ENCODE measurements at regions not wholly inside any gene's neighbourhood (a gene's known extent, or its start where the extent isn't known, plus 50 kb on each side); places are given as distances from the start of the nearest gene placed in this dataset.

- DNase-seq (ENCODE audit: insufficient read length, low spot score) (no peak), FAIRE-seq (no peak)
Measured at GRCh38 chr1:82944822-82945221, 1054.1 kb downstream of the TTLL7 start.

- DNase-seq (ENCODE audit: insufficient read length, low spot score) (no peak), FAIRE-seq (no peak)
Measured at GRCh38 chr1:82934074-82934473, 1064.9 kb downstream of the TTLL7 start.

GRCh38 chr1:82932727-82933126 lies 1066.2 kb downstream of the TTLL7 start:
- FAIRE-seq (no peak), DNase-seq (ENCODE audit: insufficient read length, low spot score) (no peak)

GRCh38 chr1:82932207-82932606 lies 1066.7 kb downstream of the TTLL7 start:
- FAIRE-seq (no peak), DNase-seq (ENCODE audit: insufficient read length, low spot score) (no peak)

- FAIRE-seq = no peak
Measured at GRCh38 chr1:82931006-82931405, 1067.9 kb downstream of the TTLL7 start.

GRCh38 chr1:82927753-82928152 lies 1071.2 kb downstream of the TTLL7 start:
- FAIRE-seq (no peak), DNase-seq (ENCODE audit: insufficient read length, low spot score) (no peak)

More at GRCh38 chr1:82931006-82931405, 1067.9 kb downstream of the TTLL7 start:
- no peak for DNase-seq (ENCODE audit: insufficient read length, low spot score)

GRCh38 chr1:82924666-82925065 lies 1074.3 kb downstream of the TTLL7 start:
- DNase-seq (ENCODE audit: insufficient read length, low spot score) = no peak
- no peak for FAIRE-seq

GRCh38 chr1:82923931-82924330 lies 1075.0 kb downstream of the TTLL7 start:
- no peak for DNase-seq (ENCODE audit: insufficient read length, low spot score)
- no peak for FAIRE-seq

- DNase-seq (ENCODE audit: insufficient read length, low spot score) (no peak), FAIRE-seq (no peak)
Measured at GRCh38 chr1:82921759-82922158, 1077.2 kb downstream of the TTLL7 start.

- FAIRE-seq (no peak), DNase-seq (ENCODE audit: insufficient read length, low spot score) (no peak)
Measured at GRCh38 chr1:82920418-82921248, 1078.3 kb downstream of the TTLL7 start.

GRCh38 chr1:82919837-82920236 lies 1079.1 kb downstream of the TTLL7 start:
- FAIRE-seq (no peak), DNase-seq (ENCODE audit: insufficient read length, low spot score) (no peak)

- FAIRE-seq = no peak
- no peak for DNase-seq (ENCODE audit: insufficient read length, low spot score)
Measured at GRCh38 chr1:82907313-82907712, 1091.6 kb downstream of the TTLL7 start.

GRCh38 chr1:82903626-82904025 lies 1095.3 kb downstream of the TTLL7 start:
- FAIRE-seq (no peak), DNase-seq (ENCODE audit: insufficient read length, low spot score) (no peak)

GRCh38 chr1:82901561-82901960 lies 1097.4 kb downstream of the TTLL7 start:
- DNase-seq (ENCODE audit: insufficient read length, low spot score) (no peak), FAIRE-seq (no peak)

GRCh38 chr1:82901118-82901517 lies 1097.8 kb downstream of the TTLL7 start:
- FAIRE-seq (no peak), DNase-seq (ENCODE audit: insufficient read length, low spot score) (no peak)

GRCh38 chr1:82899017-82899416 lies 1098.3 kb downstream of the ADGRL2 start:
- no peak for FAIRE-seq
- DNase-seq (ENCODE audit: insufficient read length, low spot score) = no peak

- no peak for FAIRE-seq
- no peak for DNase-seq (ENCODE audit: insufficient read length, low spot score)
Measured at GRCh38 chr1:82897549-82897948, 1096.8 kb downstream of the ADGRL2 start.

- no peak for FAIRE-seq
- DNase-seq (ENCODE audit: insufficient read length, low spot score) = no peak
Measured at GRCh38 chr1:82896036-82896435, 1095.3 kb downstream of the ADGRL2 start.

GRCh38 chr1:82894635-82895034 lies 1093.9 kb downstream of the ADGRL2 start:
- FAIRE-seq = no peak
- no peak for DNase-seq (ENCODE audit: insufficient read length, low spot score)

GRCh38 chr1:82893712-82894470 lies 1093.2 kb downstream of the ADGRL2 start:
- FAIRE-seq = no peak
- DNase-seq (ENCODE audit: insufficient read length, low spot score) = no peak

GRCh38 chr1:82880506-82880905 lies 1079.8 kb downstream of the ADGRL2 start:
- no peak for FAIRE-seq
- DNase-seq (ENCODE audit: insufficient read length, low spot score) = no peak

GRCh38 chr1:82879701-82880305 lies 1079.1 kb downstream of the ADGRL2 start:
- DNase-seq (ENCODE audit: insufficient read length, low spot score) = no peak
- FAIRE-seq = no peak

Measured in GM19239 (cell line).